ENCODE measurements at regions not wholly inside any gene's neighbourhood (a gene's known extent, or its start where the extent isn't known, plus 50 kb on each side); places are given as distances from the start of the nearest gene placed in this dataset.

DNA sequence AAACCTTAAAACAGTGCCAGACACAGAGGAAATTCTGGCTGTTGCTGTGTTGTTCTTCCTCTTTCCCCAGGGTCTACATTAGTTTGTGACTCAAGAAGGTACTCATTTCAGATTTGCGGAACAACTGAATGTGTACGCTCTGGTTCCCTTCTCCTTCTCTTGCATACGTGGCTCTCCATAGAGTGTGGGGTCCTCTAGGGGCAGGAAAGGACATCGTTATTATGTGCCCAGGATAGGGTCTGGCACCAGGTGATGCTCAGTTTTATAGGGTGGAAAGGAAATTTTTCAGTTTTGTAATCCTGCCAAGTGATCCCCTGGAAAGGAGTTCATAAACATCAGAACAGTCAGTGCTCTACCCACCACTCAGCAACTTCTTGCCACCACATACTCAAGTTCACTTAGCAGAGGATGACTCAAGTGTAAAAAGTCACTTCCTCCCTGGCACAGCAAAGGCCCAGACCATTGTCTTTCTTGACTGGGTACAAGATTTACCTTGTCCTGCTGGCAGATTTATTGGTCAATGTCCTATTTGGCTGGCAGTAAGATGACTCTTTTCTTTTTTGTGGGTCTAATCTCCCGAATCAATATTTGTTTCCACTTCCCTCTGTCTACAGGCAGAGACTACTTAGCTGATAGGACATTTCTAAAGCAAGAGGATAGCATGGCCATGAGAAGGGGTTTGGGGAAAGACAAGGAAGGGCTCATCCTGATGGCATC is 246.0 kb upstream of the TENM4 start:
- no peaks in the 10 kb centered on the region for H3K4me1 ChIP-seq
- H3K9me3 ChIP-seq: no peaks in the 10 kb centered on the region
- H3K36me3 ChIP-seq: no peaks in the 10 kb centered on the region
- H3K4me3 ChIP-seq: no peak overlapping the region
- no peak for TF ChIP-seq POLR2A (IDR thresholded peaks at IDR 0.05)
- TF ChIP-seq, protein P1, sequence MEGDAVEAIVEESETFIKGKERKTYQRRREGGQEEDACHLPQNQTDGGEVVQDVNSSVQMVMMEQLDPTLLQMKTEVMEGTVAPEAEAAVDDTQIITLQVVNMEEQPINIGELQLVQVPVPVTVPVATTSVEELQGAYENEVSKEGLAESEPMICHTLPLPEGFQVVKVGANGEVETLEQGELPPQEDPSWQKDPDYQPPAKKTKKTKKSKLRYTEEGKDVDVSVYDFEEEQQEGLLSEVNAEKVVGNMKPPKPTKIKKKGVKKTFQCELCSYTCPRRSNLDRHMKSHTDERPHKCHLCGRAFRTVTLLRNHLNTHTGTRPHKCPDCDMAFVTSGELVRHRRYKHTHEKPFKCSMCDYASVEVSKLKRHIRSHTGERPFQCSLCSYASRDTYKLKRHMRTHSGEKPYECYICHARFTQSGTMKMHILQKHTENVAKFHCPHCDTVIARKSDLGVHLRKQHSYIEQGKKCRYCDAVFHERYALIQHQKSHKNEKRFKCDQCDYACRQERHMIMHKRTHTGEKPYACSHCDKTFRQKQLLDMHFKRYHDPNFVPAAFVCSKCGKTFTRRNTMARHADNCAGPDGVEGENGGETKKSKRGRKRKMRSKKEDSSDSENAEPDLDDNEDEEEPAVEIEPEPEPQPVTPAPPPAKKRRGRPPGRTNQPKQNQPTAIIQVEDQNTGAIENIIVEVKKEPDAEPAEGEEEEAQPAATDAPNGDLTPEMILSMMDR (IDR thresholded peaks at IDR 0.05): no peak
- TF ChIP-seq EP300 (IDR thresholded peaks at IDR 0.05): no peak
- TF ChIP-seq POLR2AphosphoS5 (IDR thresholded peaks at IDR 0.05): no peak
- DNase-seq (no peak), ATAC-seq (ENCODE audit: low FRiP score in 2 of 2) (no peak)
- WGBS, 2 donors: 71 to 78% methylated on average over 5 of the region's 5 CpGs
- no peak overlapping the region for H3K27ac ChIP-seq
- H3K27me3 ChIP-seq: no peaks in the 10 kb centered on the region

DNA sequence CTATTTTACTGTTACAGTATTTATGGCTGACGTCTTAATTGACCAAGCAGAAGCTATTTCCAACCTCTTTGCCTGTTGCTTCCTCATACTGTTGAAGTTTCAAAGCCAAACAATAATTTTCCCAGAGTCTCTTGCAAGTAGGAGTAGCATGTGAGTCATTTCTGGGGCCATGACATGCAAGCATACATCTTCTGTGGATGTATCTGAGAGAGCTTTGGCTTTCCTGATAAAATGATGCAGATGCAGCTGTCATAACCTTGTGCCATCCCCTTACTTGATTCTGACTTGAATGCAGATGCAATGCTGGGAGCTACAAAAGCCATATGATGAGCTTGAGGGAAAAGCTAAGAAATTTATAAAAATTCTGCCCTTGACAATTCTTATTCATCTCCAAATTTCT is 243.1 kb upstream of the TENM4 start:
- 58 to 68% methylated on average over 1 of the region's 1 CpG for WGBS, 2 donors

DNA sequence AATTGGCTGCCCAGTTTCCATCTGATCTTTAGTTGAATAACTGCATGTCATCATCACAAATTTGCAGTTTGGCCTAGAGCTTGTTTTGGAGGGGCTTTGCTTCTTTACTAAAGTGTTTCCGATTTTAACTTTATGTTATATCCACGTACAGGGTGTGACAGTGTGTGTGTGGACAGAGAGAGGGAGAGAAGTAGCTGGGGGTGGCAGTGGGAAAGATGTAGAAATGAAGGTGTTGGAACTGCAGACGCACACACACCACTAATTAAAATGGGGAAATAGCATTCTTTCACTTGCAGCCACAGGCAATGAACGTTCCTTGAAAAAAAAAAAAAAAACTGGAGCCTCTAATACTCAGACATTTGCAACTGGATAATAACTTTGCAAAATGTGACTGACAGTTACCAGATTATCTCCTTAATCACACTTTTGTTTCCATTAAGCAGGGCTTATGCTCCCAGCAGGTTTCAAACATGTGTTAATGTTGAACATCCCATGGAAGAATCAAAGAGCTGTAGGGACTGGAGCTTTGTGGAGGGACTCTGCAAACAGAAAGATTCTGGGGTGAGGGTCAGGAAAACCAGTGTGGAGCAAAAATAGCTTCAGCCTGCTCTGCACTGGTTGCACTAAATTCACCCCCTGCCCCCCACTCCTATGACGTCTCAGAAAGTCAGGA is 238.1 kb upstream of the TENM4 start:
- ATAC-seq (ENCODE audit: low FRiP score in 2 of 2): no peak
- no peak overlapping the region for H3K27ac ChIP-seq

More for the DNA sequence above, 243.1 kb upstream of the TENM4 start:
- Histone ChIP-seq H3K36me3 (no peaks in the 10 kb centered on the region), H3K9me3 (no peaks in the 10 kb centered on the region), H3K27me3 (no peaks in the 10 kb centered on the region), H3K27ac (no peak overlapping the region), H3K4me3 (no peak overlapping the region), H3K4me1 (no peaks in the 10 kb centered on the region)
- ATAC-seq (ENCODE audit: low FRiP score in 2 of 2) (no peak), DNase-seq (no peak)
- no peak for TF ChIP-seq EP300 (IDR thresholded peaks at IDR 0.05)
- TF ChIP-seq, protein P1 (IDR thresholded peaks at IDR 0.05): no peak
- no peak for TF ChIP-seq POLR2A (IDR thresholded peaks at IDR 0.05)
- no peak for TF ChIP-seq POLR2AphosphoS5 (IDR thresholded peaks at IDR 0.05)

DNA sequence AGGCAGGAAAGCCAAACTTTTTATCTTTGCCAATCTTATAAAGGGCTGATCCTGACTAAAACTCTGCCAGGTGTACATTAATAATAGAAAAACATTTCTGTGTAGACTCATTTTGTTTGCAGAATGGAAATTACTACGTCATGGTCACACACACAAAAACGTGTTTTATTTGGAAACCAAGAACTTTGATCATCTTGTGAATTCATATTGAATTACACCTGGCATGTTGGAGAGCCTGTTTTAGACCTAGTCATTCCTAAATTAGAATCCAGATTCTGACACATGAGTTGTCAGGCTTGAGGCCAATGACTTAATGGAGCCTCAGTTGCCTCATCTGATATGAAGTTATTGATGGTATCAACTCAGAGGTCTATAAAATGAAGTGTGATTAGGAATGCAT is 235.6 kb upstream of the TENM4 start:
- DNase-seq (no peak), ATAC-seq (ENCODE audit: low FRiP score in 2 of 2) (no peak)
- Histone ChIP-seq H3K27ac (no peak overlapping the region), H3K4me1 (no peaks in the 10 kb centered on the region), H3K9me3 (no peaks in the 10 kb centered on the region), H3K27me3 (no peaks in the 10 kb centered on the region), H3K4me3 (no peak overlapping the region), H3K36me3 (no peaks in the 10 kb centered on the region)
- TF ChIP-seq POLR2A (IDR thresholded peaks at IDR 0.05) (no peak), EP300 (IDR thresholded peaks at IDR 0.05) (no peak), POLR2AphosphoS5 (IDR thresholded peaks at IDR 0.05) (no peak)
- TF ChIP-seq, protein P1 (IDR thresholded peaks at IDR 0.05): no peak
- WGBS, 2 donors: 66 to 73% methylated on average over 2 of the region's 2 CpGs

More for the DNA sequence above, 238.1 kb upstream of the TENM4 start:
- WGBS, 2 donors: 35 to 55% methylated on average over 5 of the region's 5 CpGs
- no peaks in the 10 kb centered on the region for H3K9me3 ChIP-seq
- H3K4me3 ChIP-seq: no peak overlapping the region
- no peaks in the 10 kb centered on the region for H3K27me3 ChIP-seq
- no peak for DNase-seq
- H3K36me3 ChIP-seq: no peaks in the 10 kb centered on the region
- TF ChIP-seq EP300 (IDR thresholded peaks at IDR 0.05) (no peak), POLR2AphosphoS5 (IDR thresholded peaks at IDR 0.05) (no peak), POLR2A (IDR thresholded peaks at IDR 0.05) (no peak)
- TF ChIP-seq, protein P1 (IDR thresholded peaks at IDR 0.05): no peak
- H3K4me1 ChIP-seq: no peaks in the 10 kb centered on the region
